Testis (tissue), 2 donors: ENCODE measurements at regions not wholly inside any gene's neighbourhood (a gene's known extent, or its start where the extent isn't known, plus 50 kb on each side); places are given as distances from the start of the nearest gene placed in this dataset.

Experiments
- DNase-seq: peaks from one replicate; pipeline ENCODE4 v3.0.0-alpha.2; 2019
- H3K27ac ChIP-seq, 2 donors: fragments of 200-600 bp; sonication (generic); one replicate each; pipeline ENCODE4 v1.5.1; 2019
- H3K27me3 ChIP-seq: fragments of 200-600 bp; sonication (generic); one replicate; pipeline ENCODE4 v1.5.1; 2019
- H3K36me3 ChIP-seq: fragments of 200-600 bp; sonication (generic); one replicate; pipeline ENCODE4 v1.5.1; 2017; ENCODE audit warnings: low read depth; ENCODE audit errors: missing control alignments
- H3K4me1 ChIP-seq: fragments of 200-600 bp; sonication (generic); one replicate; pipeline ENCODE4 v1.5.1; 2019
- H3K4me3 ChIP-seq, 2 donors: fragments of 200-600 bp; sonication (generic); one replicate each; pipeline ENCODE4 v1.5.1; 2017 to 2019
- H3K9me3 ChIP-seq: fragments of 200-600 bp; sonication (generic); one replicate; pipeline ENCODE4 v1.5.1; 2017
- CTCF ChIP-seq, 3 experiments: fragments of 450-650 bp in 2 of 3; fragments of 200-600 bp in 1 of 3; sonication (generic) in 1 of 3; IDR thresholded peaks; one replicate each; pipeline ENCODE4 v1.5.1; 2016 to 2019; ENCODE audit warnings: antibody characterized with exemption in 3 of 3, mild to moderate bottlenecking in 2 of 3, moderate library complexity in 1 of 3
- POLR2A ChIP-seq: fragments of 450-650 bp; IDR thresholded peaks from one replicate; pipeline ENCODE4 v1.6.1; 2017; ENCODE audit warnings: antibody characterized with exemption, mild to moderate bottlenecking, moderate library complexity
- WGBS, 2 donors: methylation state at CpG; one replicate each; pipeline ENCODE4 v1.1.5; 2018; 5-methylcytosine and 5-hydroxymethylcytosine counted together
- intact Hi-C: fragments of 100-400 bp; cut with DNase I; formaldehyde crosslinking; loops from one replicate; pipeline ENCODE4 v1.15.1; 2023; ENCODE audit warnings: low total_unique reads

GRCh38 chr3:74360406-74360805 lies 254.1 kb downstream of the CNTN3 start:
- intact Hi-C loops, result no loop called here
- H3K4me3 ChIP-seq, result no peak overlapping the region
- no peak for DNase-seq
- no peaks in the 10 kb centered on the region for H3K4me1 ChIP-seq
- H3K9me3 ChIP-seq, result no peaks in the 10 kb centered on the region
- no peak overlapping the region for H3K27ac ChIP-seq
- no peaks in the 10 kb centered on the region for H3K27me3 ChIP-seq
- TF ChIP-seq POLR2A (no peak), CTCF (IDR thresholded peaks at IDR 0.05) (no peak)
- H3K36me3 ChIP-seq, result no peaks in the 10 kb centered on the region

- intact Hi-C loops, result no loop called here
These were observed 256.6 kb downstream of the CNTN3 start for GRCh38 chr3:74357881-74358280.

GRCh38 chr3:74353039-74353438 lies 261.4 kb downstream of the CNTN3 start:
- WGBS, 2 donors, result 84 to 87% methylated on average over 1 of the region's 1 CpG
- intact Hi-C loops, result no loop called here

More at GRCh38 chr3:74357881-74358280, 256.6 kb downstream of the CNTN3 start:
- H3K27me3 ChIP-seq, result no peaks in the 10 kb centered on the region
- no peaks in the 10 kb centered on the region for H3K36me3 ChIP-seq
- 63 to 69% methylated on average over 6 of the region's 6 CpGs for WGBS, 2 donors
- TF ChIP-seq CTCF (IDR thresholded peaks at IDR 0.05), result no peak
- no peak for TF ChIP-seq POLR2A
- DNase-seq, result no peak
- no peaks in the 10 kb centered on the region for H3K9me3 ChIP-seq
- no peaks in the 10 kb centered on the region for H3K4me1 ChIP-seq
- no peak overlapping the region for H3K4me3 ChIP-seq
- no peak overlapping the region for H3K27ac ChIP-seq

GRCh38 chr3:74352166-74352565 lies 262.3 kb downstream of the CNTN3 start:
- intact Hi-C loops, result no loop called here
- H3K27me3 ChIP-seq, result no peaks in the 10 kb centered on the region
- H3K27ac ChIP-seq, result no peak overlapping the region
- H3K36me3 ChIP-seq, result no peaks in the 10 kb centered on the region
- TF ChIP-seq CTCF (IDR thresholded peaks at IDR 0.05) (no peak), POLR2A (no peak)
- no peaks in the 10 kb centered on the region for H3K4me1 ChIP-seq
- no peak overlapping the region for H3K4me3 ChIP-seq
- DNase-seq, result no peak
- WGBS, 2 donors, result 93 to 96% methylated on average over 1 of the region's 1 CpG
- no peaks in the 10 kb centered on the region for H3K9me3 ChIP-seq

More at GRCh38 chr3:74353039-74353438, 261.4 kb downstream of the CNTN3 start:
- DNase-seq, result no peak
- Histone ChIP-seq H3K9me3 (no peaks in the 10 kb centered on the region), H3K4me3 (no peak overlapping the region), H3K27ac (no peak overlapping the region), H3K4me1 (no peaks in the 10 kb centered on the region), H3K36me3 (no peaks in the 10 kb centered on the region), H3K27me3 (no peaks in the 10 kb centered on the region)
- TF ChIP-seq CTCF (IDR thresholded peaks at IDR 0.05) (no peak), POLR2A (no peak)

GRCh38 chr3:74351213-74351612 lies 263.2 kb downstream of the CNTN3 start:
- Histone ChIP-seq H3K4me1 (no peaks in the 10 kb centered on the region), H3K27me3 (no peaks in the 10 kb centered on the region), H3K4me3 (no peak overlapping the region), H3K9me3 (no peaks in the 10 kb centered on the region), H3K36me3 (no peaks in the 10 kb centered on the region), H3K27ac (no peak overlapping the region)
- DNase-seq, result no peak
- intact Hi-C loops, result no loop called here
- WGBS, 2 donors, result 87 to 90% methylated on average over 5 of the region's 5 CpGs
- TF ChIP-seq POLR2A (no peak), CTCF (IDR thresholded peaks at IDR 0.05) (no peak)
